Endodermal cell (in vitro differentiated cells): ENCODE measurements at regions not wholly inside any gene's neighbourhood (a gene's known extent, or its start where the extent isn't known, plus 50 kb on each side); places are given as distances from the start of the nearest gene placed in this dataset.
A peak's percentile ranks its signal among the peaks of the same experiment; 100 is the strongest.

ENCODE experiments used
- DNase-seq: peaks from one replicate; pipeline ENCODE4 v3.0.0-alpha.2; 2017
- H3K27ac ChIP-seq: 2 replicates; pipeline ENCODE4 v1.5.1; 2013; ENCODE audit warnings: mild to moderate bottlenecking, low read depth, low read length, moderate library complexity
- H3K27me3 ChIP-seq: 2 replicates; pipeline ENCODE4 v1.6.1; 2013; ENCODE audit warnings: mild to moderate bottlenecking, low read length, moderate library complexity; ENCODE audit not compliant: insufficient read depth, control insufficient read depth, poor library complexity, severe bottlenecking
- H3K36me3 ChIP-seq: 2 replicates; pipeline ENCODE4 v1.7.0; 2013; ENCODE audit warnings: mild to moderate bottlenecking, low read length, moderate library complexity; ENCODE audit not compliant: control insufficient read depth, insufficient read depth
- H3K4me1 ChIP-seq: one replicate; pipeline ENCODE4 v1.7.0; 2013; ENCODE audit warnings: low read length; ENCODE audit not compliant: control insufficient read depth, insufficient read depth
- H3K4me3 ChIP-seq: 2 replicates; pipeline ENCODE4 v1.5.1; 2013; ENCODE audit warnings: mild to moderate bottlenecking, low read length, moderate library complexity
- H3K9ac ChIP-seq: 2 replicates; pipeline ENCODE4 v1.6.1; 2013; ENCODE audit warnings: mild to moderate bottlenecking, low read length, moderate library complexity; ENCODE audit not compliant: poor library complexity, severe bottlenecking; ENCODE audit errors: extremely low read depth
- H3K9me3 ChIP-seq: 2 replicates; pipeline ENCODE4 v1.6.1; 2013; ENCODE audit warnings: mild to moderate bottlenecking, low read length, moderate library complexity; ENCODE audit not compliant: control insufficient read depth
- H3K27ac Mint-ChIP-seq: 2 replicates; pipeline ENCODE4 v1.8.0; 2020; ENCODE audit warnings: mixed read lengths
- H3K27me3 Mint-ChIP-seq: 2 replicates; pipeline ENCODE4 v1.8.0; 2021; ENCODE audit warnings: mild to moderate bottlenecking, mixed read lengths; ENCODE audit not compliant: insufficient read depth
- H3K36me3 Mint-ChIP-seq: 2 replicates; pipeline ENCODE4 v1.8.0; 2020; ENCODE audit warnings: low read depth, mixed read lengths
- H3K4me1 Mint-ChIP-seq: 2 replicates; pipeline ENCODE4 v1.8.0; 2020; ENCODE audit warnings: mixed read lengths
- H3K4me3 Mint-ChIP-seq: 2 replicates; pipeline ENCODE4 v1.8.0; 2020; ENCODE audit warnings: mild to moderate bottlenecking, moderate library complexity, mixed read lengths
- H3K9me3 Mint-ChIP-seq: 2 replicates; pipeline ENCODE4 v1.8.0; 2020; ENCODE audit warnings: mild to moderate bottlenecking, mixed read lengths
- WGBS, 2 experiments: methylation state at CpG; one replicate each; pipeline versions ENCODE4 v1.1.5 to v1.1.7; 2013; ENCODE audit warnings: missing lambda C conversion rate in 2 of 2, mixed read lengths in 1 of 2; ENCODE audit not compliant: insufficient coverage in 1 of 2, insufficient read length in 1 of 2; 5-methylcytosine and 5-hydroxymethylcytosine counted together
- TF ChIP-seq, protein P1 (sequence below): fragments of 200-600 bp; sonication (generic); conservative IDR thresholded peaks from 2 replicates; pipeline ENCODE4 v1.5.0; 2021; ENCODE audit warnings: antibody characterized with exemption, mild to moderate bottlenecking

DNA sequence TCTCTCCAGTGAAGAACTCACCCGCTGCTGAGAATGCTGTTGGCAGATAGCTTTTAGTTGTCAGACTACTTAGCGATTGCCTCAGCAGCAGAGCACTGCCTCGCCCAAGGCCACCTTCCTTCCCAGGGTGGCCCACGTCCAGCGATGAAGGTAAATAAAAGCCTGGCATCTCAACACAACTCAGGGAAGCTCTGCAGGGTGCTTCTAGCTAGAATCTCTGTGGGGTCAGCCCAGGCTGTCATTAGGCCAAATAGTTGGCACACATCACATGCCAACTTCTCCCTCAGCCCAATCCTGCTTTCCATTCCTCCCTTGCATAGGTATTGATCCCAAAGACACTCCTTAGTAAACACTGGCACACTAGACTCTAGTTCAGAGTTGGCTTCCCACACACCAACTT lies 368.1 kb upstream of the TMTC1 start:
- H3K9me3 Mint-ChIP-seq: peaks cover 21% of the 10 kb centered on the region
- peaks cover 17% of the 10 kb centered on the region for H3K9me3 ChIP-seq
- H3K27me3 ChIP-seq: no peaks in the 10 kb centered on the region
- WGBS, 2 experiments: 71 to 75% methylated on average over 4 to 5 of the region's 5 CpGs
- no peaks in the 10 kb centered on the region for H3K36me3 ChIP-seq
- H3K4me3 ChIP-seq: no peak overlapping the region
- peaks cover 18% of the 10 kb centered on the region for H3K4me1 Mint-ChIP-seq
- no peak overlapping the region for H3K27ac ChIP-seq
- TF ChIP-seq, protein P1, sequence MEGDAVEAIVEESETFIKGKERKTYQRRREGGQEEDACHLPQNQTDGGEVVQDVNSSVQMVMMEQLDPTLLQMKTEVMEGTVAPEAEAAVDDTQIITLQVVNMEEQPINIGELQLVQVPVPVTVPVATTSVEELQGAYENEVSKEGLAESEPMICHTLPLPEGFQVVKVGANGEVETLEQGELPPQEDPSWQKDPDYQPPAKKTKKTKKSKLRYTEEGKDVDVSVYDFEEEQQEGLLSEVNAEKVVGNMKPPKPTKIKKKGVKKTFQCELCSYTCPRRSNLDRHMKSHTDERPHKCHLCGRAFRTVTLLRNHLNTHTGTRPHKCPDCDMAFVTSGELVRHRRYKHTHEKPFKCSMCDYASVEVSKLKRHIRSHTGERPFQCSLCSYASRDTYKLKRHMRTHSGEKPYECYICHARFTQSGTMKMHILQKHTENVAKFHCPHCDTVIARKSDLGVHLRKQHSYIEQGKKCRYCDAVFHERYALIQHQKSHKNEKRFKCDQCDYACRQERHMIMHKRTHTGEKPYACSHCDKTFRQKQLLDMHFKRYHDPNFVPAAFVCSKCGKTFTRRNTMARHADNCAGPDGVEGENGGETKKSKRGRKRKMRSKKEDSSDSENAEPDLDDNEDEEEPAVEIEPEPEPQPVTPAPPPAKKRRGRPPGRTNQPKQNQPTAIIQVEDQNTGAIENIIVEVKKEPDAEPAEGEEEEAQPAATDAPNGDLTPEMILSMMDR: no peak
- no peak overlapping the region for H3K27ac Mint-ChIP-seq
- no peaks in the 10 kb centered on the region for H3K27me3 Mint-ChIP-seq
- H3K9ac ChIP-seq: no peak overlapping the region
- no peaks in the 10 kb centered on the region for H3K4me1 ChIP-seq
- no peak for DNase-seq
- H3K36me3 Mint-ChIP-seq: peaks cover 4% of the 10 kb centered on the region
- no peak overlapping the region for H3K4me3 Mint-ChIP-seq

DNA sequence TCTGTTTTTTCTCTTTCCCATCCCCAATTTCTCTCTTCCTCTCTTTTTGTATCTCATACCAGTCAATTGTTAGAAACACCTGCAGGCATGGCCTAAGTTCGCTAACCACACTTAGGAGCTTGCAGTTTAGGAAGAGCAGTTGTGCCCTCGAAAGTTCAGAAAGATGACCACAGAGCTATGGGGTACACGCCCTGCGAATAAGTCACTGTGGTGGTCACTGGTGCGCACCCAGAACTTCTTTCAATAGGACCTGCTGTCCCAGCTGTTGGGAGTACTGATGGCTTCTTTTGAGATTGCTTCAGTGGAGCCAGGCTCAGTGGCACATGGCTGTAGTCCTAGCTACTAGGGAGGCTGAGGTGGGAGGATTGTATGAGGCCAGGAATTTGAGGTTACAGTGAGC lies 362.8 kb upstream of the TMTC1 start:
- Histone ChIP-seq H3K36me3 (no peaks in the 10 kb centered on the region), H3K27me3 (no peaks in the 10 kb centered on the region), H3K27ac (no peak overlapping the region), H3K9me3 (no peaks in the 10 kb centered on the region), H3K9ac (no peak overlapping the region), H3K4me1 (peaks cover 12% of the 10 kb centered on the region), H3K4me3 (no peak overlapping the region)
- Mint-ChIP-seq H3K27me3 (no peaks in the 10 kb centered on the region), H3K4me3 (no peak overlapping the region), H3K4me1 (peaks cover 28% of the 10 kb centered on the region), H3K27ac (no peak overlapping the region), H3K9me3 (no peaks in the 10 kb centered on the region), H3K36me3 (no peaks in the 10 kb centered on the region)
- TF ChIP-seq, protein P1: no peak
- WGBS, 2 experiments: 76 to 83% methylated on average over 2 to 5 of the region's 5 CpGs
- no peak for DNase-seq

DNA sequence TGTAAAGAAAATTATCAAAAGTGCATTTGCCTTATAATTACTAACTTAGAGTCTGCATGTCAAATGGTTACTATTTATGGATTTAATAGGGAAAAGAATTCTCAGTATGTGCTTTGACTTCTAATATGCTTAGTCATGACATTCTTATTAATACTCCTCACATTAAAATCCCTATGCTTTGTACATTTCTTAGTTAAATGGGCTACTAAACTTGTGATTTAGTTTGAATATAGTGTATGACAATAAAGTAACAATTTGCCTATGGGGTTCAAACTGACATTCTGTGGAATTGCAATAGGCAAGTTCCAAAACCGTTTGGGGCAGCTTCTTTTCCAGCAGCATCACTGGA lies 361.9 kb upstream of the TMTC1 start:
- H3K9me3 Mint-ChIP-seq: peaks cover 2% of the 10 kb centered on the region
- Histone ChIP-seq H3K27me3 (no peaks in the 10 kb centered on the region), H3K36me3 (no peaks in the 10 kb centered on the region), H3K4me1 (peaks cover 12% of the 10 kb centered on the region), H3K9ac (no peak overlapping the region), H3K4me3 (peak overlapping the region; percentile 16), H3K27ac (no peak overlapping the region), H3K9me3 (no peaks in the 10 kb centered on the region)
- H3K36me3 Mint-ChIP-seq: no peaks in the 10 kb centered on the region
- no peak for DNase-seq
- H3K27me3 Mint-ChIP-seq: no peaks in the 10 kb centered on the region
- TF ChIP-seq, protein P1: no peak
- H3K27ac Mint-ChIP-seq: no peak overlapping the region
- WGBS, 2 experiments: 83 to 91% methylated on average over 1 of the region's 1 CpG
- peaks cover 30% of the 10 kb centered on the region for H3K4me1 Mint-ChIP-seq
- H3K4me3 Mint-ChIP-seq: no peak overlapping the region
